AG08396 (cell line): ENCODE measurements at regions not wholly inside any gene's neighbourhood (a gene's known extent, or its start where the extent isn't known, plus 50 kb on each side); places are given as distances from the start of the nearest gene placed in this dataset.
"Not testable (repeated sequence)": the region's sequence is repeated elsewhere in the genome, so short reads cannot be mapped to it uniquely, and the experiment has no call there.

Experiments used
- DNase-seq: peaks from one replicate; pipeline ENCODE4 v3.0.0; 2012; ENCODE audit warnings: low spot score, mixed read lengths

GRCh38 chr5:162990856-162991497, 446.4 kb upstream of the CCNG1 start:
- DNase-seq = no peak

GRCh38 chr5:162995568-162995967, 441.8 kb upstream of the CCNG1 start:
- no peak for DNase-seq

GRCh38 chr5:162996053-162996452, 441.3 kb upstream of the CCNG1 start:
- DNase-seq = no peak

GRCh38 chr5:163005949-163006348, 431.4 kb upstream of the CCNG1 start:
- no peak for DNase-seq

GRCh38 chr5:163022582-163023128, 414.7 kb upstream of the CCNG1 start:
- DNase-seq = no peak

GRCh38 chr5:163023846-163024245, 413.5 kb upstream of the CCNG1 start:
- no peak for DNase-seq

GRCh38 chr5:163024936-163025335, 412.5 kb upstream of the CCNG1 start:
- DNase-seq = no peak

- no peak for DNase-seq
These were observed 403.7 kb upstream of the CCNG1 start for GRCh38 chr5:163033656-163034055.

- no peak for DNase-seq
These were observed 396.1 kb upstream of the CCNG1 start for GRCh38 chr5:163041254-163041653.

GRCh38 chr5:163079618-163080017, 357.8 kb upstream of the CCNG1 start:
- no peak for DNase-seq

- no peak for DNase-seq
These were observed 348.2 kb upstream of the CCNG1 start for GRCh38 chr5:163089230-163089629.

- DNase-seq = no peak
These were observed 347.5 kb upstream of the CCNG1 start for GRCh38 chr5:163089926-163090325.

GRCh38 chr5:163094492-163095180, 342.8 kb upstream of the CCNG1 start:
- DNase-seq = no peak

GRCh38 chr5:163104464-163104863, 332.9 kb upstream of the CCNG1 start:
- DNase-seq = no peak

- no peak for DNase-seq
These were observed 331.9 kb upstream of the CCNG1 start for GRCh38 chr5:163105456-163105855.

- DNase-seq = no peak
These were observed 331.3 kb upstream of the CCNG1 start for GRCh38 chr5:163106098-163106497.

GRCh38 chr5:163108351-163108750, 329.0 kb upstream of the CCNG1 start:
- no peak for DNase-seq

GRCh38 chr5:163115011-163115410, 322.4 kb upstream of the CCNG1 start:
- no peak for DNase-seq

- not testable (repeated sequence) for DNase-seq
These were observed 320.8 kb upstream of the CCNG1 start for GRCh38 chr5:163116618-163117017.

GRCh38 chr5:163134061-163134460, 303.3 kb upstream of the CCNG1 start:
- DNase-seq = no peak

- DNase-seq = no peak
These were observed 301.5 kb upstream of the CCNG1 start for GRCh38 chr5:163135849-163136248.

GRCh38 chr5:163161512-163161911, 275.9 kb upstream of the CCNG1 start:
- DNase-seq = no peak

GRCh38 chr5:163162645-163163044, 274.8 kb upstream of the CCNG1 start:
- DNase-seq = no peak

GRCh38 chr5:163163858-163164257, 273.5 kb upstream of the CCNG1 start:
- no peak for DNase-seq
